DMS153 treated with DMSO at 0.1 percent for 48 hours (cell line): ENCODE measurements at regions not wholly inside any gene's neighbourhood (a gene's known extent, or its start where the extent isn't known, plus 50 kb on each side); places are given as distances from the start of the nearest gene placed in this dataset.

ENCODE experiments used
- DNase-seq: peaks from one replicate; lab custom pipeline; 2025; ENCODE audit not compliant: unreplicated experiment; lab: John Stamatoyannopoulos, UW

- no peak for DNase-seq
Observed at GRCh38 chr2:15701341-15701907, 109.8 kb downstream of the DDX1 start.

- DNase-seq, result no peak
Observed at GRCh38 chr2:15701991-15702390, 110.3 kb downstream of the DDX1 start.

GRCh38 chr2:15702452-15702851 lies 110.8 kb downstream of the DDX1 start:
- DNase-seq, result no peak

GRCh38 chr2:15703365-15703869 lies 111.7 kb downstream of the DDX1 start:
- no peak for DNase-seq

DNA sequence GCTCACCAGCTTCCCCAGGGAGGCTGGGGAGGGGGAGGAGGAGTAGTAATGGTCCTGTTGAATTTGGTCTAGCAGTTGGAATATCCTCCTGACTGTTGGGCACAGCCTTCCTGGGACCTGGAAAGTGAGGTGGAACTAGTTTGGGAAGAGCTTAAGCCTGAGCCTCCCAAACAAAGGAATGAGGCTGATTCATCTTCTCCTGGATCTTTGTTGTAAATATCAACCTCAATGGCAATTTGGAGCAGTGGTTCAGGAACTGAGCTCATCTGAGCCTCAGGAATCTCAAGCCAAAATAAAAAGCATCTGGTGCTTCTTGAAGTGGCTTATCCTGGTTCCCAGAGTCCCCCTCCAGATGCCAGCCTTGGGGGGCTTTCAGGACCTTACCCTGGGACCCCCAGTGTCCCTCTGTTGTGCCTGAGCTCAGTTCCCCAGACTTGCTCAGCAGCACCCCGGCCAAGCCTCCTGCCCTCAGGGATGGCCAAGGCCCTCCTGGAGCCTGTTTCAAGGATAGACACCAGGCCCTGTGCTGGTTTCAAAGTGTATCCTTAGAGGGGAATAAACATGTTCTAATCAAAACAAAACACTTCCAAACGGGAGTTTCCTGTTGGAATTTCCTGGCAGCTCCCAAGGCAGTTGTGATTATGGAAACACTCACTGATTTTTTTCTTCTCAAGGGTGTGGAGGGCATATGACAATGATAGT lies 112.6 kb downstream of the DDX1 start:
- no peak for DNase-seq

GRCh38 chr2:15704788-15705115 lies 113.1 kb downstream of the DDX1 start:
- DNase-seq, result no peak

- DNase-seq, result no peak
Observed at GRCh38 chr2:15705310-15705709, 113.6 kb downstream of the DDX1 start.

- no peak for DNase-seq
Observed at GRCh38 chr2:15705839-15706386, 114.2 kb downstream of the DDX1 start.

DNA sequence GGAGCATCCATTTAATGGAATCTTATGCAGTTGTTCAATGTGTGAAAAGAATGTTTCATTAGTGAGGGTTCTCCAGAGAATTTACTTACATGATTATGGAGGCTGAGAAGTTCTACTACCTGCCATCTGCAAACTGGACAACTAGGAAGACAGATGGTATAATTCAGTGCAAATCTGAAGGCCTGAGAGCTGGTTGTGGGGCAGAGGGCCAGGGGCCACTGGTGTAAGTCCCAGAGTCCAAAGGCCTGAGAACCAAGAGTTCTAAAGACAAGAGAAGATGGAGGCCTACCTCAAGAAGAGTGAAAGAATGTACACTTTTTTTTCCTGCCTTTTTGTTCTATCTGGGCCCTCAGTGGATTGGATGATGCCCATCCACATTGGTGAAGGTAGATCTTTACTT lies 114.8 kb downstream of the DDX1 start:
- no peak for DNase-seq

DNA sequence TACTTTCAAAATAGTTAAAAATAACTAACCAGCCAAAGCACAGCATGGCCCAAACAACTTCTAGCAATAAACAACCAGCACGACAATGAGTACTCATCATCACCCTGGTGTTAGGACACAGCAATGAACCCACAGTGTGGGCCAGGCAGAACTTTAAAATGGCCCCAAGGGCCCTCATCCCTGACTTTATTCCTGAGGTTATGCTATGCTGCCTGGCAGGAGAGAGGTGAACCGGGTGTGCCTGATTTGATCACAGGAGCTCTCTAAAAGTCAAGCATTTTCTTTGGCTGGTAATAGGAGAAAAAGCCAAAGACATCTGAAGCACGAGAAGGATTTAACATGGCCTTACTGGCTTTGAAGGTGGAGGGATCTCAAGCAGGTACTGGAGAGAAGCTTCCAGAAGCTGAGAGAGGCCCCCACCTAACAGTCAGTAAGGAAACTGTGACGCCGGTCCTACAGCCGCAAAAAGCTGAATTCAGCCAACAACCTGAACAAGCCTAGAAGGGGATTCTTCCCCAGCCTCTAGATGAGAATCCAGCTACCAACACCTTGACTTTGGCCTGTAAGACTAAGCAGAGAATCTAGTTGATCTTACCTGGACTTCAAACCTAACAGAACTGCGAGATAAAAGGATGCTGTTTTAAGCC lies 115.4 kb downstream of the DDX1 start:
- no peak for DNase-seq

DNA sequence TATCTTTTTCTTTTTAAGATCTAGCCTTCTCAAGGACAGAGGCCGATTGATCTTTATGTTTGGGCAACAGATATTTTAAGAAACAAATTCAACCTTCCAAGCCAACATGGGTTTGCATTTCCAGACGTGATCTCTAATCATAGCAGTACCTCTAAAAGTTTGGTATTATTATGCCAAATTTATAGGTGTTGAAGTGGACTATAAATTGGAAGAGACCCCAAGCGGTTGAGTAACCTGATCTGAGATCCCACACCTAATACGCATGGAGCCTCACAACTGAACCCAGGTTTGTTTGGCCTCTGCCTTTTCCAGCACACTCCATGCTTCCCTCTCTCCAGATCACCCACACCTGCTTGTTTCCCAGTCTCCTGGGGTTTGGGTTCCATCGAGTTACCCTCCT lies 116.5 kb downstream of the DDX1 start:
- no peak for DNase-seq

- DNase-seq, result no peak
Observed at GRCh38 chr2:15708865-15709820, 117.5 kb downstream of the DDX1 start.

GRCh38 chr2:15711126-15711860 lies 119.6 kb downstream of the DDX1 start:
- DNase-seq, result no peak

DNA sequence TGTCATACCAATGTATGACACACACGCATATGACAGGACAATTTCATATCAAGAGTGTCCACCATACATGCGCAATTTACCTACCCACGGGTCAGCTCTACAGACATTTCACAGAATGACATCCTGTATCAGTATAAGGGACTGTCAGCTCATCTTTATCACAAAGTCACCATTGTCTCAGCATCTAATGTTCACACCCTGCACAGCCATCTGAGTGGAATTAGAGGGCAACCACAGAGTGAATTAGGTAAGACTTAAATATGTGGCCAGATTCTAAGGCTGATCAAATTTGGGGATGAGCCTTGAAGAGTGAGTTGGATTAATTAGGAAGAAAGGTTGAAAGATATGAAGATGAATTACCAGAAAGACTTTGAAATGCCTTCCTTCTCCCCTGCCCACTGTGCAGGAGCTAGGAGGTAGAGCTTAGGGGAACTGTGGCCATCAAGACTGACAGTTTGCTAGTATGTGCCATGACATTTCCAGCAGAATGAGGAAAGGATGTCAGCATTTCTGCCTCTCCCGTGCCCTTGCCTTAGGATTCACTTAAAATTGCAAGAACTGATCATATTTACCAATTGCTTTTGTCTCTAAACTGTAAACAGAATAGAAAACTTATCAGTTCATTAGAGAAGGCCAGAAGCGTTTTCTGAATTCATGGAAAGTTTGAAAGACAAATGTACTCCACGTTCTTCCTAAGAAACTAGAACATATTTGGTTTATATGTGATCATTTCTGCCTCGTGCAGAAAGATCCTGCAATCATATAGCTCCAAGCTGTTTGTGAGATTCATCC lies 121.1 kb downstream of the DDX1 start:
- no peak for DNase-seq

DNA sequence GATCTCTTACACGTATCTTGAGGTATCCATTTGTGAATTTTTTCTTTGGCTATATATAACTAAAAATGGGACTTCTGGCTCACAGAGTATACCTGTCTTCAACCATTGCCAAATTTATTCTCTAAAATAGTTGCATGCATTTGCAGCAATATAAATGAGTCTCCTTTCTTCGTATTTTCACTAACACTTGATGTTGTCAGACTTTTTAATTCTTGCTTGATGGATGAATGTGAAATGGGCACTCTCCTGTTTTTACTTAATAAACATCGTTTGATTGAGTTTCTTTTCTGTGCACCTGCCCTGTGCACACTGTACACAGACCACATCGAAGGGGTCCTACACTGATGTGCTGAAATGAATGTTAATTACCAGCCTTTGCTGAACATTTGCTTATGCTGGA lies 121.8 kb downstream of the DDX1 start:
- DNase-seq, result no peak

DNA sequence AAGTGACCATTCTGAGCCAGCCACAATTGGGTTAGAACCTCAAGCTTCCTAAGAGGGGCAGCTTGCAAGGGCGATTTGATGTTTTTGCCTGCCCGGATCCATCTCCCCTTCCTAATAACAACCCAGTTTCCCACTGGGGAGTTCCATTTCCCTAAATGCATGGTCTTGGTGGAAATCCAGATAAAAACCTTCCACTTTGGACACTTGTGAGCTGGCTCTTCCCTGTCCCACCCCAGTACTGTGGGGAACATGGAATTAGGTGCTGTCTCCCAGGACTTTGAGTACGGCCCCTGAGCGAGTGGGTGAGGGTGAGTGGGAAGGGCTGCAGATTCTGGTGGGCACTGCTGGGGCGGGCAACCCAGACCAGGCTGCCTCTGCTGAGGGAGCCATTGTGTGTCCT lies 122.3 kb downstream of the DDX1 start:
- no peak for DNase-seq

DNA sequence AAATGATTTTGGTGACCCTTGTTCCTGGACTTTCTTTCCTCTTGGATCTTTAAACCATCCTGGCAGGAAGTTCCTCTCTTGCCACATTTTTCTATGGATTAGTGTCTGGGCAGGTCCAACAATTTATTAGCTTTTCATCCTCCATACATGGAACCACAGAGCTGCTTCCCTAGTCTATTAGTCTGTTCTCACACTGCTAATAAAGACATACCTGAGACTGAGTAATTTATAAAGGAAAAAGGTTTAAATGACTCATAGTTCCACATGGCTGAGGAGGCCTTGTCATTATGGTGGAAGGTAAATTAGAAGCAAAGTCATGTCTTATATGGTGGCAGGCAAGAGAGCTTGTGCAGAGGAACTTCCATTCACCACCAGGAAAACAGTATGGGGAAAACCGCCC lies 122.9 kb downstream of the DDX1 start:
- no peak for DNase-seq

GRCh38 chr2:15715596-15715995 lies 123.9 kb downstream of the DDX1 start:
- no peak for DNase-seq

DNA sequence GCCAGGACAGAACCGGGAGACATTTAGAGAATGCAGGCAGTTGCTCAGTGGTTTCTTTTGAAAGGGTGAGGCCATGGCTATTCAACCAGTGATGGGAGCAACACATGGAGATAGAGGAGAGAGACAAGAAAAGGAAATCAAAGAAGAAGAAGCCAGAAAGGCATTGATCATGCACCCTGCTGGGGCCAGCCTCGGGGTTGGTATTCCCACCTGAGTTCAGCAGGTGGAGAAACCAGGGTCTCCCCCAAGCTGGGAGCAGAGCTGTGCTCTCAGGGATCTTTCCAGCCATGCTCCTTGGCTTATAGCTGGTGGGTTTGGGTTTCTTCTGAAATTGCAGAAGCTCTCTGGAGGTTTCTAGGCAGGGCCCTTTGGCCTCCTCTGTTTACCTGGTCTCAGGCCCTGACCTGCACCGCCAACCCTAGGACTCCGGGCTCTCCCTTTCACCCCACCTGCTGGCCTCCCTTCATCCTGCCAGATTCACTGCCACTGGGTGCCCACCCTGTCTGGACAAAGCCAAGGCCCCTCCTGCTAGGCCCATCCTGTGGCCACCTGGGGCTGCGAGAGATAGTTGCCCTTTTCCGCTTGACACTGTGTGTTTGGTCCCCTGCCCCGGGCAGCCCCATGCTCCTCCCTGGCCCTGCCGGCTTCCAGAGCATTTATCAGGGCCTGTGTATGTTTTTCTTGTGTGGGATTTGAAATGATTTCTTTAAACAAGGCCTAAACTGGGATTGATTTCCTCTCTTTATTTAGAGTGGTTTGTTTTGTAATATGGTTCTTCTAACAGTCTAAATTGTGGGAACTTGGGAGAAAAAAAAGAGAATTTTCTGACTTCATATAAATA lies 126.7 kb downstream of the DDX1 start:
- DNase-seq, result no peak
